OCI-LY1 (cell line): ENCODE measurements at regions not wholly inside any gene's neighbourhood (a gene's known extent, or its start where the extent isn't known, plus 50 kb on each side); places are given as distances from the start of the nearest gene placed in this dataset.

Experiments
- H2AFZ ChIP-seq: fragments of 200-600 bp; sonication (generic), shearing (Covaris generic); 2 replicates; pipeline ENCODE4 v1.6.0; 2014; ENCODE audit warnings: antibody characterized with exemption, mild to moderate bottlenecking, low read length
- H3F3A ChIP-seq: fragments of 200-600 bp; sonication (generic), shearing (Covaris generic); 2 replicates; pipeline ENCODE4 v1.6.0; 2014; ENCODE audit warnings: mild to moderate bottlenecking, antibody characterized with exemption, low read length, moderate library complexity; ENCODE audit not compliant: insufficient read depth
- H3K27ac ChIP-seq: fragments of 200-600 bp; sonication (generic); 2 replicates; pipeline ENCODE4 v1.5.1; 2014; ENCODE audit warnings: low read length, mixed run types, mild to moderate bottlenecking, low read depth; ENCODE audit not compliant: poor library complexity, severe bottlenecking
- H3K27me3 ChIP-seq: fragments of 200-600 bp; sonication (generic); 2 replicates; pipeline ENCODE4 v1.6.0; 2014; ENCODE audit warnings: antibody characterized with exemption, mild to moderate bottlenecking, low read length, moderate library complexity; ENCODE audit not compliant: insufficient read depth
- H3K36me3 ChIP-seq: fragments of 200-600 bp; sonication (generic); 2 replicates; pipeline ENCODE4 v1.6.1; 2014; ENCODE audit warnings: mild to moderate bottlenecking, antibody characterized with exemption, low read length, moderate library complexity, mixed read lengths; ENCODE audit not compliant: insufficient read depth
- H3K4me1 ChIP-seq: fragments of 200-600 bp; sonication (generic); 2 replicates; pipeline ENCODE4 v1.5.1; 2014; ENCODE audit warnings: mild to moderate bottlenecking, low read length, moderate library complexity; ENCODE audit not compliant: insufficient read depth, severe bottlenecking
- H3K4me2 ChIP-seq: fragments of 200-600 bp; sonication (generic), shearing (Covaris generic); 2 replicates; pipeline ENCODE4 v1.6.1; 2014; ENCODE audit warnings: low read length
- H3K4me3 ChIP-seq: fragments of 200-600 bp; sonication (generic); 2 replicates; pipeline ENCODE4 v1.5.1; 2014; ENCODE audit warnings: low read length, low read depth, mild to moderate bottlenecking, mixed read lengths; ENCODE audit not compliant: poor library complexity, severe bottlenecking
- H3K79me2 ChIP-seq: fragments of 200-600 bp; shearing (Covaris generic); 2 replicates; pipeline ENCODE4 v1.6.1; 2016; ENCODE audit warnings: mixed run types, low read length, mixed read lengths; ENCODE audit not compliant: insufficient read depth
- H3K9ac ChIP-seq: fragments of 200-600 bp; sonication (generic), shearing (Covaris generic); 2 replicates; pipeline ENCODE4 v1.6.1; 2014; ENCODE audit warnings: mild to moderate bottlenecking, low read length, mixed read lengths
- H3K9me2 ChIP-seq: fragments of 200-600 bp; sonication (generic), shearing (Covaris generic); 2 replicates; pipeline ENCODE4 v1.6.1; 2014; ENCODE audit warnings: low read depth, mild to moderate bottlenecking, low read length, mixed read lengths
- H3K9me3 ChIP-seq: fragments of 200-600 bp; shearing (Covaris generic); 2 replicates; pipeline ENCODE4 v1.6.1; 2014; ENCODE audit warnings: low read length, mixed read lengths
- H4K20me1 ChIP-seq: fragments of 200-600 bp; sonication (generic), shearing (Covaris generic); 2 replicates; pipeline ENCODE4 v1.6.0; 2016; ENCODE audit warnings: mild to moderate bottlenecking, low read length; ENCODE audit not compliant: insufficient read depth
- EZH2 ChIP-seq: fragments of 200-600 bp; sonication (generic), shearing (Covaris generic); IDR thresholded peaks from 2 replicates; pipeline ENCODE4 v1.8.0; 2017; ENCODE audit warnings: borderline replicate concordance, mixed run types, mild to moderate bottlenecking, antibody characterized with exemption, low read length, moderate library complexity, mixed read lengths
- TF ChIP-seq, protein P1 (sequence below): fragments of 200-600 bp; sonication (generic), shearing (Covaris generic); IDR thresholded peaks from 2 replicates; pipeline ENCODE4 v1.5.1; 2017; ENCODE audit warnings: mild to moderate bottlenecking, antibody characterized with exemption, low read length, moderate library complexity, mixed read lengths

DNA sequence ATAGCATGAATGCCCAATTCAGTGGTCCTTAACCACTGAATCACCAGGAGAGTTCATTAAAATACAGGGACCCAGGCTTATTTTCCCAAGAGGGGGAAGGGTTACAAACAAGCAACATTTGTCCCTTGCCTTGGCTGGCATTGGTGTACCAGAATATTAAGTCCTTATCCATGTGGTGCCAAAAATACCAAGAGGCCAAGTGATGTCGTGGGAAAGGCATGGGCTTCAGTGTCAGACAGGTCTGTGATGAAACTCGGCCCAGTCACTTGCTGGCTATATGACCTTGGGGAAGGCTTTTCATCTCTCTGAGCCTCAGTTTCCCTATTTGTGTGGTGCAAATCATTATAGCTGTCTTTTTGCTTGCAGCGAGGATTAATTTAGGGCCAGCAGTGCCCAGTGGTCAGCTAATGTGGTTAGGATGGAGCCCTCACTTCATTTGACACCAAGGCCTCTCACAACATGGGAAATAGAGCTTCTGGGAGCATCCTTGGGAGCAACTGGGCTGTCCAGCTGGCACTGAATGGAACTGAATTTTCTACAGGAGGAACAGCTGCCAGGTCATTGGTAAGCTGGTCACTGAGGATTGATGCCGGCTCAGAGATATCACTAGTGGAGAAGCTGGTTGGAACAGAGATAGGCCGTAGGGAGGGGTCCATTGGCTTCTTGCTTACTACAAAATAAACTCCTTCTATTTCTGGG is 77.2 kb upstream of the PPP2R5A start:
- Histone ChIP-seq H3K9me2 (no peaks in the 10 kb centered on the region), H3K4me2 (no peak overlapping the region), H2AFZ (no peak overlapping the region), H3K9me3 (no peaks in the 10 kb centered on the region), H3K27me3 (no peaks in the 10 kb centered on the region), H3K36me3 (no peaks in the 10 kb centered on the region), H3F3A (no peaks in the 10 kb centered on the region), H3K9ac (no peak overlapping the region), H3K4me1 (no peaks in the 10 kb centered on the region), H3K27ac (no peak overlapping the region), H4K20me1 (no peaks in the 10 kb centered on the region), H3K79me2 (no peaks in the 10 kb centered on the region), H3K4me3 (no peak overlapping the region)
- TF ChIP-seq EZH2: no peak
- TF ChIP-seq, protein P1, sequence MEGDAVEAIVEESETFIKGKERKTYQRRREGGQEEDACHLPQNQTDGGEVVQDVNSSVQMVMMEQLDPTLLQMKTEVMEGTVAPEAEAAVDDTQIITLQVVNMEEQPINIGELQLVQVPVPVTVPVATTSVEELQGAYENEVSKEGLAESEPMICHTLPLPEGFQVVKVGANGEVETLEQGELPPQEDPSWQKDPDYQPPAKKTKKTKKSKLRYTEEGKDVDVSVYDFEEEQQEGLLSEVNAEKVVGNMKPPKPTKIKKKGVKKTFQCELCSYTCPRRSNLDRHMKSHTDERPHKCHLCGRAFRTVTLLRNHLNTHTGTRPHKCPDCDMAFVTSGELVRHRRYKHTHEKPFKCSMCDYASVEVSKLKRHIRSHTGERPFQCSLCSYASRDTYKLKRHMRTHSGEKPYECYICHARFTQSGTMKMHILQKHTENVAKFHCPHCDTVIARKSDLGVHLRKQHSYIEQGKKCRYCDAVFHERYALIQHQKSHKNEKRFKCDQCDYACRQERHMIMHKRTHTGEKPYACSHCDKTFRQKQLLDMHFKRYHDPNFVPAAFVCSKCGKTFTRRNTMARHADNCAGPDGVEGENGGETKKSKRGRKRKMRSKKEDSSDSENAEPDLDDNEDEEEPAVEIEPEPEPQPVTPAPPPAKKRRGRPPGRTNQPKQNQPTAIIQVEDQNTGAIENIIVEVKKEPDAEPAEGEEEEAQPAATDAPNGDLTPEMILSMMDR: no peak

DNA sequence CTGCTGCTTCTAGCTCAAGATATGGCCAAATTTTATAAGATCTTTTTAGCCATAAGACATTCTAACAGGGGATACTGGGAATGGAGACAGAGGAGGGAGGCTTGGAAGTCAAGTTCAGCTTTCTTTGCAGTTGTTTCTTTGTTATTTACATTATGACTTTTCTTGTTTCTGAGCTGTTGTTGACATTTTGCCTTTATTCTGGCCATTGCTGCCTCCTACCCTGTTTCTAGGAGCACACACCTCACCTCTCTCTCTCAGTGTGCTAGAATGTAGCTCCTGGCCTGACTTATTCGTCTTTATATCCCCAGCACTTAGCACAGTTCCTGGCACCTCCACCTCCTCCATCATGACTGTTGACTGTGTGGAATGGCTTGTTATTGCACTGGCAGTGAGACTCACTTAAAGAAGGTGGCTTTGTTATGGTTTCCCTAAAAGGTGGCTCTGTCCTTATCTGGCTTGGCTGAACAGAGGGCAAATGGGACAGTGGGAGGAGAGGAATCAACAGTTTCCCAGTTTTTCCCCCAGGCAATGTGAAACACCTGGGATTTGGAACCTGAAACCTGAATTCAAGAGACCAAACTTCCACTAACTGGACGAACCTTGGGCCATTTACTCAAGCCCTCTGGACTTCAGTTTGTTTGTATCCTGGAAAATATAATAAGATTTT is 76.1 kb upstream of the PPP2R5A start:
- Histone ChIP-seq H3K9me2 (no peaks in the 10 kb centered on the region), H3K27ac (no peak overlapping the region), H3K9ac (no peak overlapping the region), H3K79me2 (no peaks in the 10 kb centered on the region), H3K4me2 (no peak overlapping the region), H4K20me1 (no peaks in the 10 kb centered on the region), H3K4me3 (no peak overlapping the region), H3K4me1 (no peaks in the 10 kb centered on the region), H3K27me3 (no peaks in the 10 kb centered on the region), H3F3A (no peaks in the 10 kb centered on the region), H3K36me3 (no peaks in the 10 kb centered on the region), H3K9me3 (no peaks in the 10 kb centered on the region), H2AFZ (no peak overlapping the region)
- TF ChIP-seq, protein P1: no peak
- no peak for TF ChIP-seq EZH2

DNA sequence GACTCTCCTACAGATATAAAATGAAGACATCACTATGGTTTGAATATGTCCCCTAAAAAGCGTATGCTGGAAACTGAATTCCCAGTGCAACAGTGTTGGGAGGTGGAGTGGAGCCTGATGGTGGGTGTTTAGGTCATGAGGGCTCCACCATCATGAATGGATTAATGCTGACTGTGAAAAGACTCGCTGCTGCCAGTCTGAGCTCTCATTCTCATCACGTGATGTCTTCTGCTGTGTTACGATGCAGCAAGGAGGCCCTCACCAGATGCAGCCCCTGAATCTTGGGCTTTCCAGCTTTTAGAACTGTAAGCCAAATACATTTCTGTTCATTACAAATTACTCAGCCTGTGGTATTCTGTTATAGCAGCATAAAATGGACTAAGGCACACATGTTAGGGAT is 73.8 kb upstream of the PPP2R5A start:
- Histone ChIP-seq H3K27me3 (no peaks in the 10 kb centered on the region), H3K9ac (no peak overlapping the region), H3K36me3 (no peaks in the 10 kb centered on the region), H2AFZ (no peak overlapping the region), H4K20me1 (no peaks in the 10 kb centered on the region), H3K4me1 (no peaks in the 10 kb centered on the region), H3K4me3 (no peak overlapping the region), H3K79me2 (no peaks in the 10 kb centered on the region), H3K4me2 (no peak overlapping the region), H3F3A (no peaks in the 10 kb centered on the region), H3K9me3 (no peaks in the 10 kb centered on the region), H3K27ac (no peak overlapping the region), H3K9me2 (no peaks in the 10 kb centered on the region)
- TF ChIP-seq, protein P1: no peak
- TF ChIP-seq EZH2: no peak
